Stomach (tissue), 8 donors: ENCODE measurements at regions not wholly inside any gene's neighbourhood (a gene's known extent, or its start where the extent isn't known, plus 50 kb on each side); places are given as distances from the start of the nearest gene placed in this dataset.

Source experiments
- DNase-seq, 2 donors: peaks; one replicate each; pipeline versions ENCODE4 v3.0.0 to v3.0.0-alpha.2; 2013 to 2019
- H3K27ac ChIP-seq, 5 donors: fragments of 200-600 bp in 4 of 5; sonication (generic) in 4 of 5; one replicate each; pipeline ENCODE4 v1.5.1; 2013 to 2019; ENCODE audit warnings: mild to moderate bottlenecking in 1 of 5, moderate library complexity in 1 of 5
- H3K27me3 ChIP-seq, 3 donors: fragments of 200-600 bp; sonication (generic); one replicate each; pipeline ENCODE4 v1.5.1; 2017 to 2019; ENCODE audit warnings: mixed run types in 1 of 3
- H3K36me3 ChIP-seq, 4 donors: fragments of 200-600 bp; sonication (generic); 1 replicate in 3 of 4; 2 replicates in 1 of 4; pipeline ENCODE4 v1.5.1; 2016 to 2019
- H3K4me1 ChIP-seq, 4 donors: fragments of 200-600 bp; sonication (generic); one replicate each; pipeline ENCODE4 v1.5.1; 2016 to 2019
- H3K4me3 ChIP-seq, 4 donors: fragments of 200-600 bp; sonication (generic) in 3 of 4; one replicate each; pipeline ENCODE4 v1.5.1; 2016 to 2019; ENCODE audit warnings: mild to moderate bottlenecking in 1 of 4
- H3K9me3 ChIP-seq, 4 donors: fragments of 200-600 bp; sonication (generic); one replicate each; pipeline ENCODE4 v1.5.1; 2016 to 2019
- CTCF ChIP-seq, 7 experiments: fragments of 450-650 bp in 4 of 7; fragments of 200-600 bp in 3 of 7; sonication (generic) in 3 of 7; IDR thresholded peaks; one replicate each; pipeline ENCODE4 v1.5.1; 2016 to 2019; ENCODE audit warnings: antibody characterized with exemption in 7 of 7, control low read depth in 2 of 7, mild to moderate bottlenecking in 1 of 7
- EP300 ChIP-seq: sonication (generic); formaldehyde crosslinking; IDR thresholded peaks from one replicate; pipeline ENCODE4 v1.6.1; 2017; ENCODE audit warnings: antibody characterized with exemption
- POLR2A ChIP-seq, 4 donors: fragments of 450-650 bp; IDR thresholded peaks; one replicate each; pipeline ENCODE4 v1.6.1; 2016; ENCODE audit warnings: antibody characterized with exemption in 4 of 4, control low read depth in 2 of 4, mild to moderate bottlenecking in 1 of 4, moderate library complexity in 1 of 4
- POLR2AphosphoS5 ChIP-seq, 3 donors: sonication (generic); formaldehyde crosslinking; IDR thresholded peaks; one replicate each; pipeline ENCODE4 v1.6.1; 2016; ENCODE audit warnings: antibody characterized with exemption in 3 of 3
- WGBS, 5 donors: extraction: QIAGEN DNeasy Blood & Tissue Kit in 3 of 5; methylation state at CpG; one replicate each; pipeline versions ENCODE4 v1.1.5 to v1.1.7; 2013 to 2018; 5-methylcytosine and 5-hydroxymethylcytosine counted together
- intact Hi-C: fragments of 100-400 bp; cut with DNase I; formaldehyde crosslinking; loops from one replicate; pipeline ENCODE4 v1.15.1; 2023; ENCODE audit warnings: low total_unique reads
- donor health status: healthy with polysubstance abuse.
- donor health status: Bipolar disorder and iron deficiency.
- donor health status: healthy.

- no peak for DNase-seq
- Histone ChIP-seq H3K36me3 (no peaks in the 10 kb centered on the region), H3K4me1 (no peaks in the 10 kb centered on the region), H3K27ac (no peak overlapping the region), H3K4me3 (no peak overlapping the region), H3K27me3 (no peaks in the 10 kb centered on the region), H3K9me3 (no peaks in the 10 kb centered on the region)
- intact Hi-C loops: no loop called here
- TF ChIP-seq CTCF (IDR thresholded peaks at IDR 0.05) (no peak), EP300 (no peak), POLR2A (IDR thresholded peaks at IDR 0.05) (no peak), POLR2AphosphoS5 (IDR thresholded peaks at IDR 0.05) (no peak)
- WGBS, 5 donors: 93 to 100% (median 96%) methylated on average over 3 of the region's 3 CpGs
These were observed 265.1 kb downstream of the SIPA1L2 start for GRCh38 chr1:232364654-232365382.

- H3K36me3 ChIP-seq: no peaks in the 10 kb centered on the region
- no peaks in the 10 kb centered on the region for H3K27me3 ChIP-seq
- H3K27ac ChIP-seq: no peak overlapping the region
- WGBS, 5 donors: 52 to 88% (median 84%) methylated on average over 2 of the region's 2 CpGs
- H3K4me3 ChIP-seq: no peak overlapping the region
- TF ChIP-seq EP300: no peak
- TF ChIP-seq CTCF (IDR thresholded peaks at IDR 0.05): no peak
- TF ChIP-seq POLR2A (IDR thresholded peaks at IDR 0.05): no peak
- no peak for TF ChIP-seq POLR2AphosphoS5 (IDR thresholded peaks at IDR 0.05)
- no peaks in the 10 kb centered on the region for H3K4me1 ChIP-seq
- intact Hi-C loops: no loop called here
- no peaks in the 10 kb centered on the region for H3K9me3 ChIP-seq
- DNase-seq: no peak
These were observed 266.9 kb downstream of the SIPA1L2 start for GRCh38 chr1:232363008-232363407.

- Histone ChIP-seq H3K4me3 (no peak overlapping the region), H3K9me3 (no peaks in the 10 kb centered on the region), H3K27me3 (peaks cover 0 to 6% (median 0%) of the 10 kb centered on the region in 3 donors), H3K4me1 (peaks cover 0 to 3% (median 0%) of the 10 kb centered on the region in 4 donors), H3K27ac (no peak overlapping the region), H3K36me3 (no peaks in the 10 kb centered on the region)
- intact Hi-C loops: no loop called here
- WGBS, 5 donors: 81 to 92% (median 86%) methylated on average over 6 of the region's 6 CpGs
- no peak for DNase-seq
- TF ChIP-seq CTCF (IDR thresholded peaks at IDR 0.05) (no peak), EP300 (no peak), POLR2AphosphoS5 (IDR thresholded peaks at IDR 0.05) (no peak), POLR2A (IDR thresholded peaks at IDR 0.05) (no peak)
These were observed 272.5 kb downstream of the SIPA1L2 start for GRCh38 chr1:232357416-232357815.

GRCh38 chr1:232355162-232356006 is 274.5 kb downstream of the SIPA1L2 start:
- no peaks in the 10 kb centered on the region for H3K36me3 ChIP-seq
- DNase-seq: no peak
- intact Hi-C loops: no loop called here
- H3K4me1 ChIP-seq: peaks cover 0 to 3% (median 0%) of the 10 kb centered on the region in 4 donors
- 72 to 81% (median 76%) methylated on average over 7 of the region's 7 CpGs for WGBS, 5 donors
- H3K27ac ChIP-seq: no peak overlapping the region
- H3K4me3 ChIP-seq: no peak overlapping the region
- TF ChIP-seq EP300 (no peak), POLR2A (IDR thresholded peaks at IDR 0.05) (no peak), POLR2AphosphoS5 (IDR thresholded peaks at IDR 0.05) (no peak), CTCF (IDR thresholded peaks at IDR 0.05) (no peak)
- H3K9me3 ChIP-seq: no peaks in the 10 kb centered on the region
- H3K27me3 ChIP-seq: peaks cover 0 to 6% (median 0%) of the 10 kb centered on the region in 3 donors
